ENCODE measurements at regions not wholly inside any gene's neighbourhood (a gene's known extent, or its start where the extent isn't known, plus 50 kb on each side); places are given as distances from the start of the nearest gene placed in this dataset.

- TF ChIP-seq CTCF (IDR thresholded peaks at IDR 0.05) (no peak), POLR2A (IDR thresholded peaks at IDR 0.05) (no peak)
Measured at GRCh38 chr13:56039992-56040391, 1100.7 kb upstream of the PRR20A start.

Measured in heart left ventricle (tissue), 13 donors.